ENCODE measurements at regions not wholly inside any gene's neighbourhood (a gene's known extent, or its start where the extent isn't known, plus 50 kb on each side); places are given as distances from the start of the nearest gene placed in this dataset.
"Not testable (repeated sequence)": the region's sequence is repeated elsewhere in the genome, so short reads cannot be mapped to it uniquely, and the experiment has no call there.

DNA sequence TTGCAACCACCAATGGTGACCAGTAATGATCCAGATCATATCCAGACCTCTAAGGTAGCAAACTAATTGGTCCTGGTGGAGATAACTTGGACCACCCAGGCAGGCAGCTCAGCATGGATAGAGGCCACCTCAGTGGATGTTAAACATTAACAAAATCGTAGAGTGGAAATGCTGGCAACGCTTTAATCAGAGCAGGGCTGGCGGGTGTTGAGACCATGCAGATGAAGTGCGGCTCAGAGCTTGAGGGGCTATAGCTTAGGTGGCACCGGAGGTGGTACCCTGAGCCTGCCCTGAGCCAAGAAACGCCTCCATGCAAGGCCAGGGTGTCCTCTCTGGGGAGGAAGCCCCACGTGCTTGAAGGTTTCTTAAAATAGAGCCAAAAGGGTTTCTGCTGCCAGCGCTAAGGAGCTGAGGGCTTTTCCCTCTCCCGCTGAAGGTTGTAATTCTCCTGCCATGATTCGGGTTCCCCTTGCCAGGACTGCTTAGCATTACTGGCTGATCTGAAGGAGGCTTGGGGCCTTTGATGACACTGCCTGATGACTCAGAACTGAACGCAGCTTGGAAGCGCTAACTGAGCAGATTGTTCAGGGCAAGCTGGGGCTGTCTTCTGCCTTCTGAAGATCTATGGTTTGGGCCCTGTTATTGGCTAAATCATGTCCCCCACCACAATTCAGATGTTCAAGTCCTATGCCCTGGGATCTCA, 177.8 kb upstream of the ATP6AP2 start:
- Mint-ChIP-seq H3K27me3 (peaks cover 0 to 6% of the 10 kb centered on the region in 2 donors), H3K27ac (no peak overlapping the region), H3K9me3 (peaks cover 0 to under 1% of the 10 kb centered on the region in 2 donors), H3K36me3 (no peaks in the 10 kb centered on the region), H3K4me3 (no peak overlapping the region), H3K4me1 (peaks cover 3 to 6% of the 10 kb centered on the region in 2 donors)
- ATAC-seq (replicated peaks) (peak in 1 of 2 donors; percentile 43), DNase-seq (no peak)

DNA sequence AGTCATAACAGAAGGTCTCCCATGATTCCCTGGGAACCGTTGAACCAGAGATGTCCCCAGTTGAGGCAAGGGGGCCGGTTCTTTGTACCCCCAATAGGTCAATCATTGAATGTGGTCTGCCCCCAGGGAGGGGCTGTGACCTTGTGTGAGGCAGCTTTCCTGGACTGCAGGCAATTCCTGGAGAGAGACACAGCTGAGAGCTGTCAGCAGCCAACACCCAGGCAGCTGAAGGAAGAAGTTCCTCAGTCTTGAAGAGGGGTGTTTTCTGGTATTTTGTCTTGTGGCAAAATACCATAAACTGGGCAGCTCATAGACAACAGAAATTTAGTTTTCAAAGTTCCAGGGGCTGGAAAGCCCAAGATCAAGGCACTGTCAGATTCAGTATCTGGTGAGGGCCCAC, 185.7 kb upstream of the ATP6AP2 start:
- Mint-ChIP-seq H3K36me3 (peaks cover 0 to 2% of the 10 kb centered on the region in 2 donors), H3K27me3 (no peaks in the 10 kb centered on the region), H3K4me1 (no peaks in the 10 kb centered on the region), H3K9me3 (no peaks in the 10 kb centered on the region), H3K4me3 (no peak overlapping the region), H3K27ac (no peak overlapping the region)
- no peak for DNase-seq
- no peak for ATAC-seq (replicated peaks)

DNA sequence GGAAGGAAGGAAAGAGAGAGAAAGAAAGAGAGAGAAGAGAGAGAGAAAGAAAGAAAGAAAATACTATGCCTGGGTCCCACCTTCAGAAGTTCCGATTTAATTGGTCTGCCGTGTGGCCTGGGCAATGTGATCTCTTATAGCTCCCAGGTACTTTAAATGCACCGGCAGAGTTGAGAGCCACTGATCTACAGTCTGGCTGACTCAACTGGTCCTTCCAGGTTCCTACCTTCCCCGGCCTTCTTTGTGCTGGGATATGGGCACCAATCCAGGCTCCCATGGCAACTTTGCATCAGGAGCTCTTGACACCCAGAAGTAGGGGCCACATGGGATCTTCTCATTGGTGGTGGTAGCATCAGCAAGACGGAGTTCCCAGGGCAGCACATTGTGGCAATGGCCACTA, 186.5 kb upstream of the ATP6AP2 start:
- no peaks in the 10 kb centered on the region for H3K4me1 Mint-ChIP-seq
- no peak for DNase-seq
- ATAC-seq (replicated peaks): no peak
- no peak overlapping the region for H3K27ac Mint-ChIP-seq
- no peaks in the 10 kb centered on the region for H3K27me3 Mint-ChIP-seq
- H3K36me3 Mint-ChIP-seq: peaks cover 0 to 2% of the 10 kb centered on the region in 2 donors
- no peaks in the 10 kb centered on the region for H3K9me3 Mint-ChIP-seq
- H3K4me3 Mint-ChIP-seq: no peak overlapping the region

DNA sequence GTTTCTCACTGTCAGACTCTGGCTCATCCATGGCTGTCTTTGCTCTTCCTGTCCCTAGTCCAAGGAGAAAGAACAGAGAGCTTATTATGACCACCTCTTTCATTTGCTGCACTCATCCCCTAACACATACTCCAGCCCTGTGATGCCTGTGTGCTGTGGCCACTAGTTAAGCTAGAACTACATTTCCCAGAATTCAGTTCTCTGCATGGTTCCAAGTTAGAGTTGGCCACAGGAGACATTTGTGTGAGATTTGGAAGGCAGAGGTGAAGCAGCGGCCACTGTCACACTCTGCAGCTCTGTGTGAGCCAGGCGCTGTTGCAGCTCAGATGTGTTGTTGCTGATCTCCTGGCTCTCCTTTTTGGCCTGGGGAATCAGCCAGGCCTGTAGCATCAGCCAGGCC, 188.2 kb upstream of the ATP6AP2 start:
- ATAC-seq (replicated peaks) (peak in 1 of 2 donors; percentile 47), DNase-seq (no peak)
- Mint-ChIP-seq H3K9me3 (no peaks in the 10 kb centered on the region), H3K4me3 (no peak overlapping the region), H3K27ac (no peak overlapping the region), H3K4me1 (no peaks in the 10 kb centered on the region), H3K27me3 (no peaks in the 10 kb centered on the region), H3K36me3 (peaks cover 0 to 2% of the 10 kb centered on the region in 2 donors)

DNA sequence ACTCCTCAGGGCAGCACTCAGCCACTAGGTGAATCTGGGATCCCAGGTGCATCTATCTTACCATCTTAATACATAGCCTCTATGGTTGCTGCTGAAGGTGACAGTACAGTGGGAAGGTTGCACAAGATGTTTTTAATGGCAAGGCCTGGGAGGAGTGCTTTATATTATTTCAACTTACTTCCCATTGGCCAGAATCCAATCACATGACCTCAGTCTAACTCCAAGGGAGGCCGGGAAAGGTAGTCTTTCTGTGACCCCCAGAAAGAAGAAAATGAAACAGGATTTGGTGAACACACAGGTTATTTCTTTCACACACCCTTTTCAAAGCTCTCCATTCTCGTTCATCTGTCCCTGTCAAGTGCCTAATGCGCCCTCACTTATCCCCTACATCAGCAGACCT, 189.1 kb upstream of the ATP6AP2 start:
- Mint-ChIP-seq H3K4me1 (peaks cover 0 to 2% of the 10 kb centered on the region in 2 donors), H3K27ac (no peak overlapping the region), H3K4me3 (no peak overlapping the region), H3K36me3 (peaks cover 0 to 2% of the 10 kb centered on the region in 2 donors), H3K9me3 (no peaks in the 10 kb centered on the region), H3K27me3 (no peaks in the 10 kb centered on the region)
- ATAC-seq (replicated peaks) (no peak), DNase-seq (no peak)

DNA sequence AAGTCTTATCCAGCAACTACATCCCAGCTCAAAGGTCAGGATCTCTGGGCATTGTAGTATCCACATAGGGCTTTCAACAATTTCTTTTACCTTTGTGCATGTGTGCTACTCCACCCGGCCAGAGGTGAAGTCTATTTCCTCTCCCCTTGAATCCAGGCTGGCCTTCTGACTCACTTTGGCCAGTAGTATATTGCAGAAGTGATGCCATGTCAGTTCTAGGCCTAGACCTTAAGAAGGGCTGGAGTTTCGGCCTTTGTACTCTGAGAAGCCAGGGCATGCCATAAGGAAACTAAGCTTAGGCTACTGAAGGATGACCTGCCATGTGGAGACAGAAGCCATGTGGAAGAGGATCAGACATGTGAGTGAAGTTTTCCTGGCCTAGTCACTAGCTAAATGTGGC, 191.2 kb upstream of the ATP6AP2 start:
- peaks cover 0 to 2% of the 10 kb centered on the region in 2 donors for H3K36me3 Mint-ChIP-seq
- H3K9me3 Mint-ChIP-seq: no peaks in the 10 kb centered on the region
- no peak for ATAC-seq (replicated peaks)
- no peak for DNase-seq
- H3K4me1 Mint-ChIP-seq: peaks cover 0 to 2% of the 10 kb centered on the region in 2 donors
- H3K27ac Mint-ChIP-seq: no peak overlapping the region
- H3K4me3 Mint-ChIP-seq: no peak overlapping the region
- peaks cover 0 to 4% of the 10 kb centered on the region in 2 donors for H3K27me3 Mint-ChIP-seq

DNA sequence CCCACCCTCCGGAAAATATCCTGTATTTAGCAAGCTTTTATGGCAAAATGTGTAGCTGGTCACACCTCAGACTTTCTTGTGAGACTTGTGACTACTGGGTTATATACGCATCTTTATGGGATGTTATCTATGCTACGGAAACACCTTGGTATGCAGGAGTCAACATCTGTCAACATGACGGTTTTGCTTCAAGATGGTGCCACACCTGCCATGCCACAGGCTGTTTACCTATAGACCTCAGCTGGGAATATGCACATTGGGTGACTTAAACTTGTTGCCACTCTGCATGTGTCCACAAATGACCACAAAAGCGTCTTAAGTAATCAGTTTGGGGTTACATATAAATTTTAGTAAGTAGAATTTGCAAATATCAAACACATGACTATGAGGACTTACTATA, 192.3 kb upstream of the ATP6AP2 start:
- H3K4me3 Mint-ChIP-seq: no peak overlapping the region
- H3K9me3 Mint-ChIP-seq: no peaks in the 10 kb centered on the region
- H3K27ac Mint-ChIP-seq: no peak overlapping the region
- peaks cover 0 to 2% of the 10 kb centered on the region in 2 donors for H3K4me1 Mint-ChIP-seq
- ATAC-seq (replicated peaks) (no peak), DNase-seq (no peak)
- peaks cover 0 to 4% of the 10 kb centered on the region in 2 donors for H3K27me3 Mint-ChIP-seq
- no peaks in the 10 kb centered on the region for H3K36me3 Mint-ChIP-seq

DNA sequence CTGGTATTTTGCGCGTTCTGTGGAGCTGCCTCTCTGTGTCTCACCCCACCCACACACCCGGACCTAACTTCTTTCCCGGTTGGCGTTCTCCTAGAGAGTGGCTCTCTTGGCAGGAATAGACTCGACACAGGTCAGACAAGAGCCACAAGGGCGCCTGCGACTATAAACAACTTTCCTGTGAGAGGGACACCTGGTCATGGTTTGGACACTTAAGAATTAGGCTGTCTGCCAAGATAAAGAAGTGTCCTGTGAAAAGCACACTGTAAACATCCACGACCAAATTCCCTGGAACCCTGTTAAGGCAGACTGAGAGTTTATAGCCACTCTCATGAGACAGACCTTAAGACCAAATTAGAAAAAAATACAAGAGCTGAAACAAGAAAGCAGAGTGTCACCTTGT, 192.9 kb upstream of the ATP6AP2 start:
- H3K36me3 Mint-ChIP-seq; H3K9me3 Mint-ChIP-seq; ATAC-seq (replicated peaks); H3K4me3 Mint-ChIP-seq; H3K4me1 Mint-ChIP-seq; DNase-seq; H3K27me3 Mint-ChIP-seq; H3K27ac Mint-ChIP-seq: not testable (repeated sequence)

DNA sequence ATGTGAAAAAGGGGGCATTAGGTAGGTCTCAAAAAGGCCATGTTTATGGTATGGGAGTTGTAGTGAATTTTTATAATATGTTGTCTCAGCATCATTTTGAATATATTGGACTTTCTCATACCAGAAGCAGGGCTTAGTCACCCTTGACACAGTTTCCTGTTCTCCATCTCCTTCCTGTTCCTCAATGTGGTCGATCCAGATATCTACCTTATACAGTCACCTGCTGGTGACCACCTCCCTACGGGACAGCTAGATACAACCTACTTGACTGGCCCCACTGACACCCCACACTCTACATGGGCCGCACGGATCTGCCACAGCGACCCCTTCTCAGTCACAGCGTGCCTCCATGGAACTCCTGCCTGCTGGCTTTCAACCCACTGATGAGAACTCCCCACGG, 193.5 kb upstream of the ATP6AP2 start:
- H3K36me3 Mint-ChIP-seq; DNase-seq; H3K27me3 Mint-ChIP-seq; H3K27ac Mint-ChIP-seq; H3K4me3 Mint-ChIP-seq; H3K4me1 Mint-ChIP-seq; ATAC-seq (replicated peaks); H3K9me3 Mint-ChIP-seq: not testable (repeated sequence)

DNA sequence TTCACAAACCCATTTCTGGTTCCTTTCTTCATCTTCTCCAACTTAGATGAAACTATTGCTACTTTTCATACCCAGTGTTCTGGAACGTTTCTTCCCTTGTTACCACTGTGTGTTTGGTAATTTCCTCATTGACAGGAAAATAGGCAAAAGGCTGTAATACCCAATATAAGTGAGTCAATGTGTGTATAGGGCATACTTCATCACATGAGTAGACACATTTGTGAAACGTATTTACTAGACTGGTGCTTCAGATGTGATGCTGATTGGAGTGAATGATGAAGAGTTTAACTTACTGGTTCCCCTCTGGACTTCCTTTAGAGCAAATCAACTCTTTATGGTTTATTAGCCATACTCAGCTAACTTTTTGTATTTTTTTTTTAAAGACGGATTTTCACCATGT, 195.1 kb upstream of the ATP6AP2 start:
- Mint-ChIP-seq H3K27me3 (peaks cover 0 to 4% of the 10 kb centered on the region in 2 donors), H3K27ac (no peak overlapping the region), H3K4me1 (peaks cover 0 to 6% of the 10 kb centered on the region in 2 donors), H3K4me3 (no peak overlapping the region), H3K9me3 (no peaks in the 10 kb centered on the region), H3K36me3 (no peaks in the 10 kb centered on the region)
- no peak for DNase-seq
- no peak for ATAC-seq (replicated peaks)

DNA sequence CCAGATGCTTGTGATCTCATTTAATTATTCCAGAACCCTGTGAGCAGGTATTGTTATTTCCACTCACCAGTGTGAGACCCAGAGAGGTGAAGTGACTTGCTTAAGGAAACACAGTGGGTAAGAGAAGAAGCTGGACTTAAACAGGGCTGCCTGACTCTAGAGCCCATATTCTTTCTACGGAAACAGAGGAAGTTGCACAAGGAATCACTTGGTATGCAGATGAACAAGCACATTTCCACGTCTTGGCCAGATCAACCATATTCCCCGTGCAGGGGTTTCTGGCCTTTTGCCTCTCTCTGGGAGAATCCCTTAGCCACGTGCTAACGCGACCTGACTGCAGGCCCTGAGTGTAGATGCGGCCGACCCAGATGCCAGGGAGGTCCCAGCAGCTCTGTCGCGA, 195.5 kb upstream of the ATP6AP2 start:
- Mint-ChIP-seq H3K9me3 (no peaks in the 10 kb centered on the region), H3K27ac (no peak overlapping the region), H3K36me3 (no peaks in the 10 kb centered on the region), H3K27me3 (peaks cover 0 to 6% of the 10 kb centered on the region in 2 donors), H3K4me1 (peaks cover 3 to 6% of the 10 kb centered on the region in 2 donors), H3K4me3 (no peak overlapping the region)
- DNase-seq: no peak
- ATAC-seq (replicated peaks): no peak

DNA sequence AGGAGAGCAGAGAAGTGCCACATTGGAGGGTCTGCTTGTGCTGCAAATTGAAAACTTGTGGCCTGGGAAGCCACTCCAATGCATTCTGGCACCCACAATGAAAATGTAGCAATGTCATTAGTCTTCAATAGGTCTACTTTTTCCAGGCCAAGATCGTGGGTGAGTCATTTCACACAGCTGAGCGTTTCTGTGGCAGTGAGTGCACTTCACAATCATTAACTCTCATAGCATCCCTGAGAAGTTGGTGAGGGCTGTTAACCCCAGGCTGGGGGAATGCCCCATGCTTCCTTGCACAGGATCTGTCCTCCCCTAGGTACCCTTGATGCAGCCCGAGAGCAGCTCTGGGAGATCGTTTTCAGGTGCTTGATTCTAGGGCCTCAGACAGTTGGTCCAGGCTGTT, 196.8 kb upstream of the ATP6AP2 start:
- Mint-ChIP-seq H3K27ac (no peak overlapping the region), H3K36me3 (no peaks in the 10 kb centered on the region), H3K4me1 (peaks cover 6% of the 10 kb centered on the region in 2 donors), H3K4me3 (no peak overlapping the region), H3K9me3 (no peaks in the 10 kb centered on the region), H3K27me3 (peaks cover 0 to 18% of the 10 kb centered on the region in 2 donors)
- DNase-seq: no peak
- ATAC-seq (replicated peaks): peak in 1 of 2 donors; percentile 38

DNA sequence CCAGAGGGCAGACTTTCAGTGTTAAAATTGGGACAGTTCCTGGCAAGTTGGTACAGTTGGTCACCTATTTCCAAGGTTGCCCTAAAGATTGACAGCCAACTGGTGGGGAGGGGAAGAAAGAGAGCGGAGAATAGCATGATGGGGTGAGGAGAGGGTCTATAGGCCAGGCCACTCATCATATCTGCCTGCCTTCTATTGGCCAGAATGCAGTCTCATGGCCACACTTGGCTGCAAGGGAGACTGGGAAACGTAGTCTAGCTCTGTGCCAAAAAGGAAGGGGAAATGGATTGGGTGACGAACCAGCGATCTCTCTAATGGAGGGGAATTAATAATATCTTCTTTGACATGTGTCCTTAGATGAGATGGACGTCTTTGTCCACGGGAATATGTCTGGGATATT, 197.4 kb upstream of the ATP6AP2 start:
- Mint-ChIP-seq H3K4me1 (peaks cover 6% of the 10 kb centered on the region in 2 donors), H3K4me3 (no peak overlapping the region), H3K9me3 (peaks cover 0 to 1% of the 10 kb centered on the region in 2 donors), H3K36me3 (peaks cover 0 to 2% of the 10 kb centered on the region in 2 donors), H3K27me3 (peaks cover 0 to 22% of the 10 kb centered on the region in 2 donors), H3K27ac (no peak overlapping the region)
- DNase-seq (no peak), ATAC-seq (replicated peaks) (no peak)

DNA sequence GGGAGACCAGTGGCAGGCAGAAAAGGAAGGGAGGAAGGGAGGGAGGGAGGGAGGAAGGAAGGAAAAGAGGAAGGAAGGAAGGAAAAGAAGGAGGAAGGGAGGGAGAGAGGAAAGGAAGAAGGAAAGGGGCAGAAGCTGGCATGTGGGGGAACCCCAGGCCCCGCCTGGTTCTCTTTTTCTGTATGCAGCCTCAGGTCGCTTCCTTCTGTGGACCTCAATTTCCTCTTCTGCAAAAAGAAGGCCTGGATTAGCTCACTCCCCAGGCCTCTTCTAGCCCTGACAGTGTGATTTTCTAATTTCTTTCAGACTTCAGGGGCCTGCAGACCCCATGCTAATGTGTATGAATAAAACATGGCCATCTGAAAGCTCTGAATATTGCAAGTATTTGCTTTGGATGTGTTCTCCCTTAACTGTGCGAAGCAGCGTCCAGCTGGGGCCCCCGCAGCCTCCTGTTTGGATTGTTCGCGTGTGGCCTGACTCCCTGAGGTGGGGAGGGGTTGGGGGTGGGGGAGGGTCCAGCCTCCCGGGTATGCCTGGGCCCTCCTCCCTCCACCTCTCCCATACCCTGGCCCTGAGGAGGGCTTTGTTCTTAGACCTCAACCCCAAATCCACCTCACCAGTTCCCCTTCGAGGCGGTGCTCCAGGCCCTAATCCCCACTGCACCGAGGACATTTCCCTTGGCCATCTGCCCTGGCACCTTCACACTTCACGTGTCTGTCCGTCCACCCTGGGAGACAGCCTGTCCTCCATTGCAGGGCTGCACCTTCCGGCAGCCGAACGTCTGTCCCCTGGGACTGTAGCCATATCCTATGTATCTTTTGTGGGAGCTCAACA, 199.9 kb upstream of the ATP6AP2 start:
- peaks cover 0 to 22% of the 10 kb centered on the region in 2 donors for H3K27me3 Mint-ChIP-seq
- peaks cover 0 to 2% of the 10 kb centered on the region in 2 donors for H3K36me3 Mint-ChIP-seq
- H3K4me1 Mint-ChIP-seq: peaks cover 7 to 12% of the 10 kb centered on the region in 2 donors
- DNase-seq: no peak
- H3K9me3 Mint-ChIP-seq: peaks cover 0 to 1% of the 10 kb centered on the region in 2 donors
- no peak overlapping the region for H3K27ac Mint-ChIP-seq
- ATAC-seq (replicated peaks): peak; percentile 71 to 84
- no peak overlapping the region for H3K4me3 Mint-ChIP-seq

DNA sequence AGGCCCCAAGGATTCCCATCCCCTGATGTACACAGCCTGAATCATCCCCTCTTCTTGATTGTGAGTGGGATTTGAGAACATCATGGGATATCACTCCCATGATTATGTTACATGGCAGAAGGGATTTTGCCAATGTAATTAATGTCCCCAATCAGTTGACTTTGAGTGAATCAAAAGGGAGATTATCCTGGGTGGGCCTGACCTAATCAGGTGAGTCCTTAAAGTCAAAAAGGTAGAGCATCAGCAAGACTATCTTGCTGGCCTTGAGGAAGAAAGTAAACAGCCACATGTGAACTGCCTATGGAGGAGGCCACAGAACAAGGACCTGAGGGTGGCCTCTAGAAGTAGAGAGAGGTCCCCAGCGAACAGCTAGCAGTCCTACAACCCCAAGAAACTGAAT, 203.1 kb upstream of the ATP6AP2 start:
- peaks cover 0 to 2% of the 10 kb centered on the region in 2 donors for H3K36me3 Mint-ChIP-seq

More for the DNA sequence above, 203.1 kb upstream of the ATP6AP2 start:
- H3K4me1 Mint-ChIP-seq: peaks cover 7 to 12% of the 10 kb centered on the region in 2 donors
- peaks cover 1 to 4% of the 10 kb centered on the region in 2 donors for H3K9me3 Mint-ChIP-seq
- ATAC-seq (replicated peaks): no peak
- no peak overlapping the region for H3K27ac Mint-ChIP-seq
- no peak overlapping the region for H3K4me3 Mint-ChIP-seq
- H3K27me3 Mint-ChIP-seq: peaks cover 0 to 23% of the 10 kb centered on the region in 2 donors
- DNase-seq: no peak

Measured in stimulated activated naive B cell treated with anti-CD40 and anti-IgM and Interleukin-4, amounts not matched to agents 10 μg/mL and 1 μg/mL and 100 μg/mL, for 72 hours (primary cell).